HepG2 (cell line): ENCODE measurements at regions not wholly inside any gene's neighbourhood (a gene's known extent, or its start where the extent isn't known, plus 50 kb on each side); places are given as distances from the start of the nearest gene placed in this dataset.

Experiments
- ATAC-seq: fragments of 200-7000 bp; cut with Tn5 transposase; 3 replicates; pipeline ENCODE4 v1.9.1; 2020; ENCODE audit warnings: mild to moderate bottlenecking, moderate library complexity
- BruUV-seq: library from RNA; stranded (reverse); fragments of 400-500 nt; replicated peaks from 2 replicates; lab custom pipeline; 2021; lab: Mats Ljungman, UMichigan
- CTCF ChIA-PET: fragments of 300-600 bp; formaldehyde crosslinking; extraction: SDS; loops from one replicate; lab custom pipeline; 2021; ENCODE audit warnings: low total read pairs, inconsistent platforms, low intra/inter-chr PET ratio; lab: Yijun Ruan, JAX
- POLR2A ChIA-PET: fragments of 350-600 bp; sonication (Branson Sonifier 250); formaldehyde crosslinking; loops from one replicate; lab custom pipeline; 2020; ENCODE audit warnings: antibody characterized with exemption, inconsistent platforms; lab: Yijun Ruan, JAX
- DNase-seq: peaks from one replicate; pipeline ENCODE4 v3.0.0-alpha.2; 2015; ENCODE audit warnings: low spot score
- FAIRE-seq: peaks from 3 replicates; lab custom pipeline; 2011; peaks lifted over from hg19 to GRCh38; lab: Jason Lieb, UNC
- H2AFZ ChIP-seq: one replicate; pipeline ENCODE4 v1.6.1; 2011; ENCODE audit warnings: low read length, inconsistent platforms
- H3K27ac ChIP-seq: fragments of 300-600 bp; 3 replicates; pipeline ENCODE4 v1.8.0; 2011; ENCODE audit warnings: mixed run types, mild to moderate bottlenecking, mixed read lengths, low read length, inconsistent platforms; ENCODE audit not compliant: insufficient read depth; ENCODE audit errors: extremely low read length
- H3K27me3 ChIP-seq, 2 experiments: fragments of 200-600 bp in 1 of 2; 2 replicates in 1 of 2; 3 replicates in 1 of 2; pipeline versions ENCODE4 v1.6.0 to v1.8.0; 2011; ENCODE audit warnings: low read length in 2 of 2, mild to moderate bottlenecking in 2 of 2, moderate library complexity in 2 of 2, inconsistent platforms in 1 of 2; ENCODE audit not compliant: insufficient read depth in 2 of 2, control insufficient read depth in 1 of 2
- H3K36me3 ChIP-seq, 2 experiments: fragments of 200-600 bp in 1 of 2; replicated peaks in 1 of 2; 2 replicates in 1 of 2; 3 replicates in 1 of 2; pipeline versions ENCODE4 v1.5.1 to v1.8.0; 2011; ENCODE audit warnings: low read length in 2 of 2, inconsistent platforms in 1 of 2; ENCODE audit not compliant: insufficient read depth in 2 of 2, control insufficient read depth in 1 of 2
- H3K4me1 ChIP-seq: 2 replicates; pipeline ENCODE4 v1.5.1; 2012; ENCODE audit warnings: low read length, inconsistent platforms; ENCODE audit not compliant: insufficient read depth
- H3K4me2 ChIP-seq: 2 replicates; pipeline ENCODE4 v1.6.0; 2011; ENCODE audit warnings: low read depth, low read length, inconsistent platforms
- H3K4me3 ChIP-seq, 3 experiments: fragments of 200-600 bp in 1 of 3; sonication (generic), shearing (Covaris generic) in 1 of 3; replicated peaks in 1 of 3; 2 replicates each; pipeline ENCODE4 v1.5.1; 2011 to 2016; ENCODE audit warnings: low read length in 3 of 3, inconsistent platforms in 2 of 3, low read depth in 2 of 3, mild to moderate bottlenecking in 2 of 3, control low read depth in 1 of 3, mixed read lengths in 1 of 3; ENCODE audit not compliant: insufficient read depth in 1 of 3
- H3K79me2 ChIP-seq: one replicate; pipeline ENCODE4 v1.6.1; 2011; ENCODE audit warnings: low read length, inconsistent platforms; ENCODE audit not compliant: insufficient read depth
- H3K9ac ChIP-seq: 2 replicates; pipeline ENCODE4 v1.6.0; 2011; ENCODE audit warnings: mild to moderate bottlenecking, low read depth, low read length, inconsistent platforms; ENCODE audit not compliant: insufficient read depth
- H3K9me3 ChIP-seq: 2 replicates; pipeline ENCODE4 v1.5.1; 2012; ENCODE audit warnings: mild to moderate bottlenecking, low read length
- H4K20me1 ChIP-seq: 2 replicates; pipeline ENCODE4 v1.6.0; 2011; ENCODE audit warnings: inconsistent platforms, mild to moderate bottlenecking, low read length, moderate library complexity; ENCODE audit not compliant: insufficient read depth
- ATM ChIP-seq: fragments of 450-650 bp; IDR thresholded peaks from 2 replicates; pipeline ENCODE4 v1.7.1; 2017; ENCODE audit warnings: mild to moderate bottlenecking, borderline replicate concordance
- REPIN1 ChIP-seq: sonication (generic); formaldehyde crosslinking; IDR thresholded peaks from 2 replicates; pipeline ENCODE4 v1.8.0; 2022; ENCODE audit warnings: missing genetic modification reagents, low read depth, mild to moderate bottlenecking, borderline replicate concordance
- THAP11 ChIP-seq: IDR thresholded peaks from 2 replicates; pipeline ENCODE4 v1.6.1; 2016; ENCODE audit warnings: missing biosample characterization, missing genetic modification reagents
- TOPORS ChIP-seq: sonication (generic); formaldehyde crosslinking; IDR thresholded peaks from 2 replicates; pipeline ENCODE4 v1.8.0; 2023; ENCODE audit warnings: mild to moderate bottlenecking, missing genetic modification reagents
- ZBTB8A ChIP-seq: sonication (generic); formaldehyde crosslinking; IDR thresholded peaks from 2 replicates; pipeline ENCODE4 v1.4.0; 2020; ENCODE audit warnings: mild to moderate bottlenecking, low read depth, missing genetic modification reagents, borderline replicate concordance
- ZNF646 ChIP-seq: sonication (generic); formaldehyde crosslinking; IDR thresholded peaks from 2 replicates; pipeline ENCODE4 v1.9.0; 2021; ENCODE audit warnings: mild to moderate bottlenecking, missing genetic modification reagents
- ZSCAN22 ChIP-seq: sonication (generic); formaldehyde crosslinking; IDR thresholded peaks from 2 replicates; pipeline ENCODE4 v1.4.0; 2020; ENCODE audit warnings: mild to moderate bottlenecking, missing genetic modification reagents
- WGBS: methylation state at CpG from one replicate; pipeline ENCODE4 v1.1.6; 2017; ENCODE audit warnings: low lambda C conversion rate; 5-methylcytosine and 5-hydroxymethylcytosine counted together
- in situ Hi-C: cut with HindIII; loops from 2 replicates; pipeline ENCODE4 v1.10.0; 2017; ENCODE audit warnings: low pct_unique_long_range_greater_than_20kb; ENCODE audit not compliant: extremely low pct_ligation_motif_present
- intact Hi-C: fragments of 100-400 bp; cut with micrococcal nuclease; formaldehyde crosslinking; loops from one replicate; pipeline ENCODE4 v1.10.0; 2022; ENCODE audit not compliant: unreplicated experiment
- TF ChIP-seq, protein P1 (sequence below): sonication (generic); formaldehyde crosslinking; IDR thresholded peaks from 2 replicates; pipeline ENCODE4 v1.5.1; 2020; ENCODE audit warnings: mild to moderate bottlenecking, missing genetic modification reagents, moderate library complexity
- TF ChIP-seq, protein P2 (sequence below): sonication (generic); formaldehyde crosslinking; IDR thresholded peaks from 2 replicates; pipeline ENCODE4 v1.4.0; 2020; ENCODE audit warnings: missing genetic modification reagents, mild to moderate bottlenecking, borderline replicate concordance
- TF ChIP-seq, protein P3 (sequence below): IDR thresholded peaks from 2 replicates; pipeline ENCODE4 v1.6.1; 2016; ENCODE audit warnings: mild to moderate bottlenecking

DNA sequence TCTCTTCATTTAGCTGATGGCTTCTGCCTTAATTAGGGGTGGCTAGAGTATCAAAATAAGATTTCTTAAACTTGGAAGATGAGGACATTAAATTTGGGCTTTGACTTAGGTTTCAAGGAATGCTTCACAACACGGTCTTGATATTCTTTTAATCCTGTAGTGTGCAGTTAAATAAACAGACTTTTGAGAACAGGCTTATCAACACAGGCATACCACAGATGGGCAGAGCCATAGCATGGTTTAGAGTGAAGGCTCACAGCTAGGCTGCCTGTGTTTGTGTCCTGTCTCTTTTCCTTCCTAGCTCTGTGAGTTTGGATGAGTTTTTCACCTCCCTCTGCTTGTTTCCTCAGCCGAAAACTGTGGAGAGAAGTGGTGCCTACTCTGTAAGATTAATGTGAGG lies 102.3 kb upstream of the IPO9 start:
- POLR2A ChIA-PET: no interaction called here
- Histone ChIP-seq H3K36me3 (no peaks in the 10 kb centered on the region), H3K9me3 (no peaks in the 10 kb centered on the region), H3K27me3 (peaks cover 0 to 27% of the 10 kb centered on the region in 2 experiments; a peak in 3 of 5 replicates), H3K79me2 (no peaks in the 10 kb centered on the region), H3K4me2 (no peak overlapping the region), H3K9ac (no peak overlapping the region), H3K4me1 (no peaks in the 10 kb centered on the region), H4K20me1 (no peaks in the 10 kb centered on the region), H2AFZ (no peak overlapping the region), H3K27ac (no peak overlapping the region), H3K4me3 (no peak overlapping the region)
- FAIRE-seq (no peak), DNase-seq (no peak), ATAC-seq (no peak)
- no TSS peak for BruUV-seq
- intact Hi-C loops: no loop called here
- CTCF ChIA-PET: no interaction called here
- WGBS: 3% methylated on average over 2 of the region's 2 CpGs
- in situ Hi-C loops: no loop called here
- TF ChIP-seq, protein P1, sequence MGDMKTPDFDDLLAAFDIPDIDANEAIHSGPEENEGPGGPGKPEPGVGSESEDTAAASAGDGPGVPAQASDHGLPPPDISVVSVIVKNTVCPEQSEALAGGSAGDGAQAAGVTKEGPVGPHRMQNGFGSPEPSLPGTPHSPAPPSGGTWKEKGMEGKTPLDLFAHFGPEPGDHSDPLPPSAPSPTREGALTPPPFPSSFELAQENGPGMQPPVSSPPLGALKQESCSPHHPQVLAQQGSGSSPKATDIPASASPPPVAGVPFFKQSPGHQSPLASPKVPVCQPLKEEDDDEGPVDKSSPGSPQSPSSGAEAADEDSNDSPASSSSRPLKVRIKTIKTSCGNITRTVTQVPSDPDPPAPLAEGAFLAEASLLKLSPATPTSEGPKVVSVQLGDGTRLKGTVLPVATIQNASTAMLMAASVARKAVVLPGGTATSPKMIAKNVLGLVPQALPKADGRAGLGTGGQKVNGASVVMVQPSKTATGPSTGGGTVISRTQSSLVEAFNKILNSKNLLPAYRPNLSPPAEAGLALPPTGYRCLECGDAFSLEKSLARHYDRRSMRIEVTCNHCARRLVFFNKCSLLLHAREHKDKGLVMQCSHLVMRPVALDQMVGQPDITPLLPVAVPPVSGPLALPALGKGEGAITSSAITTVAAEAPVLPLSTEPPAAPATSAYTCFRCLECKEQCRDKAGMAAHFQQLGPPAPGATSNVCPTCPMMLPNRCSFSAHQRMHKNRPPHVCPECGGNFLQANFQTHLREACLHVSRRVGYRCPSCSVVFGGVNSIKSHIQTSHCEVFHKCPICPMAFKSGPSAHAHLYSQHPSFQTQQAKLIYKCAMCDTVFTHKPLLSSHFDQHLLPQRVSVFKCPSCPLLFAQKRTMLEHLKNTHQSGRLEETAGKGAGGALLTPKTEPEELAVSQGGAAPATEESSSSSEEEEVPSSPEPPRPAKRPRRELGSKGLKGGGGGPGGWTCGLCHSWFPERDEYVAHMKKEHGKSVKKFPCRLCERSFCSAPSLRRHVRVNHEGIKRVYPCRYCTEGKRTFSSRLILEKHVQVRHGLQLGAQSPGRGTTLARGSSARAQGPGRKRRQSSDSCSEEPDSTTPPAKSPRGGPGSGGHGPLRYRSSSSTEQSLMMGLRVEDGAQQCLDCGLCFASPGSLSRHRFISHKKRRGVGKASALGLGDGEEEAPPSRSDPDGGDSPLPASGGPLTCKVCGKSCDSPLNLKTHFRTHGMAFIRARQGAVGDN (CRISPR knock-in tag): no peak
- TF ChIP-seq TOPORS (CRISPR knock-in tag) (no peak), ZSCAN22 (CRISPR knock-in tag) (no peak), REPIN1 (CRISPR knock-in tag) (no peak), ZBTB8A (CRISPR knock-in tag) (no peak), THAP11 (CRISPR knock-in tag) (no peak), ATM (no peak), ZNF646 (CRISPR knock-in tag) (no peak)
- TF ChIP-seq, protein P2, sequence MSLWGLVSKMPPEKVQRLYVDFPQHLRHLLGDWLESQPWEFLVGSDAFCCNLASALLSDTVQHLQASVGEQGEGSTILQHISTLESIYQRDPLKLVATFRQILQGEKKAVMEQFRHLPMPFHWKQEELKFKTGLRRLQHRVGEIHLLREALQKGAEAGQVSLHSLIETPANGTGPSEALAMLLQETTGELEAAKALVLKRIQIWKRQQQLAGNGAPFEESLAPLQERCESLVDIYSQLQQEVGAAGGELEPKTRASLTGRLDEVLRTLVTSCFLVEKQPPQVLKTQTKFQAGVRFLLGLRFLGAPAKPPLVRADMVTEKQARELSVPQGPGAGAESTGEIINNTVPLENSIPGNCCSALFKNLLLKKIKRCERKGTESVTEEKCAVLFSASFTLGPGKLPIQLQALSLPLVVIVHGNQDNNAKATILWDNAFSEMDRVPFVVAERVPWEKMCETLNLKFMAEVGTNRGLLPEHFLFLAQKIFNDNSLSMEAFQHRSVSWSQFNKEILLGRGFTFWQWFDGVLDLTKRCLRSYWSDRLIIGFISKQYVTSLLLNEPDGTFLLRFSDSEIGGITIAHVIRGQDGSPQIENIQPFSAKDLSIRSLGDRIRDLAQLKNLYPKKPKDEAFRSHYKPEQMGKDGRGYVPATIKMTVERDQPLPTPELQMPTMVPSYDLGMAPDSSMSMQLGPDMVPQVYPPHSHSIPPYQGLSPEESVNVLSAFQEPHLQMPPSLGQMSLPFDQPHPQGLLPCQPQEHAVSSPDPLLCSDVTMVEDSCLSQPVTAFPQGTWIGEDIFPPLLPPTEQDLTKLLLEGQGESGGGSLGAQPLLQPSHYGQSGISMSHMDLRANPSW (CRISPR knock-in tag): no peak
- TF ChIP-seq, protein P3, sequence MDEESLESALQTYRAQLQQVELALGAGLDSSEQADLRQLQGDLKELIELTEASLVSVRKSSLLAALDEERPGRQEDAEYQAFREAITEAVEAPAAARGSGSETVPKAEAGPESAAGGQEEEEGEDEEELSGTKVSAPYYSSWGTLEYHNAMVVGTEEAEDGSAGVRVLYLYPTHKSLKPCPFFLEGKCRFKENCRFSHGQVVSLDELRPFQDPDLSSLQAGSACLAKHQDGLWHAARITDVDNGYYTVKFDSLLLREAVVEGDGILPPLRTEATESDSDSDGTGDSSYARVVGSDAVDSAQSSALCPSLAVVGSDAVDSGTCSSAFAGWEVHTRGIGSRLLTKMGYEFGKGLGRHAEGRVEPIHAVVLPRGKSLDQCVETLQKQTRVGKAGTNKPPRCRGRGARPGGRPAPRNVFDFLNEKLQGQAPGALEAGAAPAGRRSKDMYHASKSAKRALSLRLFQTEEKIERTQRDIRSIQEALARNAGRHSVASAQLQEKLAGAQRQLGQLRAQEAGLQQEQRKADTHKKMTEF (CRISPR knock-in tag): no peak
